Thoracic aorta (tissue), 2 donors: ENCODE measurements at regions not wholly inside any gene's neighbourhood (a gene's known extent, or its start where the extent isn't known, plus 50 kb on each side); places are given as distances from the start of the nearest gene placed in this dataset.
A peak's percentile ranks its signal among the peaks of the same experiment; 100 is the strongest.

ENCODE experiments used
- ATAC-seq: fragments of 150-250 bp; one replicate; pipeline ENCODE4 v1.8.0; 2017; ENCODE audit warnings: low read depth; ENCODE audit not compliant: insufficient number of reproducible peaks, low FRiP score
- DNase-seq: peaks from one replicate; pipeline ENCODE4 v3.0.0-alpha.2; 2020; ENCODE audit warnings: low spot score
- H3K27ac ChIP-seq, 2 donors: fragments of 200-600 bp; sonication (generic); 1 replicate in 1 of 2; 2 replicates in 1 of 2; pipeline ENCODE4 v1.5.1; 2016; ENCODE audit warnings: mild to moderate bottlenecking in 2 of 2, moderate library complexity in 2 of 2
- H3K27me3 ChIP-seq: fragments of 200-600 bp; sonication (generic); replicated peaks from 2 replicates; pipeline ENCODE4 v1.6.0; 2016; ENCODE audit warnings: mild to moderate bottlenecking; ENCODE audit not compliant: insufficient read depth
- H3K36me3 ChIP-seq: fragments of 200-600 bp; sonication (generic); one replicate; pipeline ENCODE4 v1.5.1; 2016
- H3K4me1 ChIP-seq, 2 donors: fragments of 200-600 bp; sonication (generic); 1 replicate in 1 of 2; 2 replicates in 1 of 2; pipeline versions ENCODE4 v1.5.1 to v1.6.0; 2016; ENCODE audit warnings: low read depth in 2 of 2, mild to moderate bottlenecking in 1 of 2; ENCODE audit not compliant: control insufficient read depth in 1 of 2
- H3K4me3 ChIP-seq: fragments of 200-600 bp; sonication (generic); 2 replicates; pipeline ENCODE4 v1.5.1; 2016; ENCODE audit warnings: mild to moderate bottlenecking
- H3K9me3 ChIP-seq: fragments of 200-600 bp; sonication (generic); 2 replicates; pipeline ENCODE4 v1.5.1; 2016
- TF ChIP-seq, protein P1 (sequence below): fragments of 200-600 bp; sonication (generic); IDR thresholded peaks from one replicate; pipeline ENCODE4 v1.5.1; 2019; ENCODE audit warnings: antibody characterized with exemption

DNA sequence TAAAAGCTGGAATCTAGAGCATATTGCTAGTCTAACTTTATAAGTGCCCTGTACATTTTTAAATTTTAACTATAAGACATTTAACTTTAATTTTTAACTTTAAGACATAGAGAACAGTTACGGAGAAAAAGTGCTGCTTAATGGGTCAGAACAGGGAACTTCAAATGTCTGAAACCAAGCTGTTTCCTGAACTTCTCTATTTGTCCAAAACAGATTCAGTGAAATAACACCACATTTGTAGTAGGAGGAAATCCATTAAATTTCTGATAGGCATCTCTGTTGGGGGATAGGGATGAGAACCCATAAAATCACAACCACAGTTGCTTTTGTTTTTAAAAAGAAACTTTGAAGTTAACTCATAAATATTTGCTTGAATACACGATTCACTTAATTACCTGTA lies 170.8 kb upstream of the ANK3 start:
- no peak overlapping the region for H3K4me3 ChIP-seq
- no peaks in the 10 kb centered on the region for H3K27me3 ChIP-seq
- no peaks in the 10 kb centered on the region for H3K4me1 ChIP-seq
- DNase-seq: no peak
- H3K9me3 ChIP-seq: no peaks in the 10 kb centered on the region
- no peak overlapping the region for H3K27ac ChIP-seq
- TF ChIP-seq, protein P1, sequence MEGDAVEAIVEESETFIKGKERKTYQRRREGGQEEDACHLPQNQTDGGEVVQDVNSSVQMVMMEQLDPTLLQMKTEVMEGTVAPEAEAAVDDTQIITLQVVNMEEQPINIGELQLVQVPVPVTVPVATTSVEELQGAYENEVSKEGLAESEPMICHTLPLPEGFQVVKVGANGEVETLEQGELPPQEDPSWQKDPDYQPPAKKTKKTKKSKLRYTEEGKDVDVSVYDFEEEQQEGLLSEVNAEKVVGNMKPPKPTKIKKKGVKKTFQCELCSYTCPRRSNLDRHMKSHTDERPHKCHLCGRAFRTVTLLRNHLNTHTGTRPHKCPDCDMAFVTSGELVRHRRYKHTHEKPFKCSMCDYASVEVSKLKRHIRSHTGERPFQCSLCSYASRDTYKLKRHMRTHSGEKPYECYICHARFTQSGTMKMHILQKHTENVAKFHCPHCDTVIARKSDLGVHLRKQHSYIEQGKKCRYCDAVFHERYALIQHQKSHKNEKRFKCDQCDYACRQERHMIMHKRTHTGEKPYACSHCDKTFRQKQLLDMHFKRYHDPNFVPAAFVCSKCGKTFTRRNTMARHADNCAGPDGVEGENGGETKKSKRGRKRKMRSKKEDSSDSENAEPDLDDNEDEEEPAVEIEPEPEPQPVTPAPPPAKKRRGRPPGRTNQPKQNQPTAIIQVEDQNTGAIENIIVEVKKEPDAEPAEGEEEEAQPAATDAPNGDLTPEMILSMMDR: no peak
- H3K36me3 ChIP-seq: no peaks in the 10 kb centered on the region
- ATAC-seq: no peak

DNA sequence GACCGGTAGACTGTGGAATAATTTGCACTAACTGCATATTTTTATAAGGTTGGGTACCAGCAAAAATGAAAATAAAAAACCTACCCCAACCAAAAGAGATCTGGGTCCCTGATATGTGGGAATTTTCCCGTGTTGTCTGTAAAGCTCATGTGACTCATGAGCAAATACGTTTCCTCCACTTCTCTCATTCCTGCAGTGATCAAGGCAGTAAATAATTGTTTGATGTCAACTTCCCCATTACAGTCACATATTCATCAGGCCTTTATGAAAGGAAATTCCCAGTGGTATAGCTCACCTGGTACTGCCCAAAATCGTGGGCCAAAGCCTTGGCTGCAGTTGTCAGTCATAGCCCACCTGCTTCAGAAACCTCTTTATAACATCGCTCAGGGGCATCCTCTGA lies 166.0 kb upstream of the ANK3 start:
- TF ChIP-seq, protein P1: no peak
- no peaks in the 10 kb centered on the region for H3K36me3 ChIP-seq
- no peak overlapping the region for H3K4me3 ChIP-seq
- no peak for DNase-seq
- H3K27me3 ChIP-seq: no peaks in the 10 kb centered on the region
- no peaks in the 10 kb centered on the region for H3K4me1 ChIP-seq
- H3K27ac ChIP-seq: no peak overlapping the region
- ATAC-seq: no peak
- H3K9me3 ChIP-seq: no peaks in the 10 kb centered on the region

DNA sequence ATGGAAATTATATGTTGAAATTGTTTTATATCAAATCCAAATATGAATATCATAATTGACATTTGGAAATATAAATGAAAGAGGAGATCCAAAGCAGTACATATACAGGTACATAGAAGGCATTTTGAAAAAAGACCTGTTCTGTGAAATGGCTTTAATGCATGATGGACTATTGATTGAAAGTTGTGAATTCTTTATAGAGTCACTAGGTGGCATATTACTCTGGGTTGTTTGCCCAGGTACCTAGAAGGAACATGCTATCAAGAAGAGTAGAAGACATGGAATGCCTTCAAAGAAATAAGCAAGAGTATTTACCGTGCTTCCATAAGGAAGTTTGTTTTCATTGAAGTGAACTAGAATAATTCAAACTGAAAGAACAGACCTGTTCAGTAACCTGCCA lies 160.0 kb upstream of the ANK3 start:
- no peak overlapping the region for H3K4me3 ChIP-seq
- ATAC-seq (no peak), DNase-seq (no peak)
- no peaks in the 10 kb centered on the region for H3K27me3 ChIP-seq
- TF ChIP-seq, protein P1: no peak
- H3K4me1 ChIP-seq: no peaks in the 10 kb centered on the region
- no peaks in the 10 kb centered on the region for H3K9me3 ChIP-seq
- no peak overlapping the region for H3K27ac ChIP-seq
- H3K36me3 ChIP-seq: no peaks in the 10 kb centered on the region

DNA sequence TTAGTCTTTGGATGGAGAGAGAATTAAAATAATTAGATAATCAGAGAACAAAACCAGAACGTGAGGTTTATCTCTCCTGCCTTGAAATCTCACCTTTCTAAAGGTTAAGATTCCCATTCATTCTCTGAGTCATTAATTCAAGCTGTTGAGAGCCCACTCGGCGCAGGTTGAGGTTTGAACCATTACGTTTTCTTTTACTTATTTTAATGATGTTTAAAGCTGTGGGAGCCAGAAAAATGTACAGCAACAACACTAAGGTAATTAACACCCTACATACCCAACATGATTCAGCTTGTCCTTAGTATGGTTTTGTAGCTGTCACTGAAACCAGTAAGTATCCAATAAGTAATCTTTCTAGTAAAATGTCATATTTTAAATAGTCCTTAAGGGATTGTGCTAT lies 153.0 kb upstream of the ANK3 start:
- TF ChIP-seq, protein P1: no peak
- ATAC-seq (no peak), DNase-seq (no peak)
- no peaks in the 10 kb centered on the region for H3K36me3 ChIP-seq
- no peaks in the 10 kb centered on the region for H3K27me3 ChIP-seq
- no peak overlapping the region for H3K4me3 ChIP-seq
- peaks cover 12 to 21% of the 10 kb centered on the region in 2 donors for H3K4me1 ChIP-seq
- no peak overlapping the region for H3K27ac ChIP-seq
- no peaks in the 10 kb centered on the region for H3K9me3 ChIP-seq

DNA sequence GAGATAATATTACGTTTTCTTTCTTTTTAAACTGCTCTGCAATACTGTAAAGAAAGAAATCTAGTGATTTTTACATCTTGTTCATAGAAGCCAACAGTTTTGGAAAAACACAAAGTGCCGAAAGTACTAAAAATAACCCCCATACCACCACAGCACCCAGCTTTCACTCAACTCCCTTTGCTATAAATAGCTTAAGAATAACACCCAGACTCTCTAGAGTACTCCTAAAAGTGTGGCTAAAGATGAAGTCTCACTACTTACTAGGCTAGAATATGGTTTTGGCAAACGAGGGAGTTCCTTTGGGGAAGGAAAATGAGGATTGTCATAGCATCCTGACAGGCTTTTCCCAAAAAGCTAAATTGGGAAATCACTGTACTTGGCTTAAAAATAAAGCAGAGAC lies 151.8 kb upstream of the ANK3 start:
- H3K27ac ChIP-seq: no peak overlapping the region

More for the DNA sequence above, 151.8 kb upstream of the ANK3 start:
- Histone ChIP-seq H3K36me3 (no peaks in the 10 kb centered on the region), H3K4me3 (peak overlapping the region; percentile 4), H3K9me3 (no peaks in the 10 kb centered on the region), H3K27me3 (no peaks in the 10 kb centered on the region), H3K4me1 (peaks cover 12 to 21% of the 10 kb centered on the region in 2 donors)
- TF ChIP-seq, protein P1: no peak
- ATAC-seq (no peak), DNase-seq (no peak)
